K562 (cell line): ENCODE measurements at regions not wholly inside any gene's neighbourhood (a gene's known extent, or its start where the extent isn't known, plus 50 kb on each side); places are given as distances from the start of the nearest gene placed in this dataset.

Experiments
- HNRNPK ChIP-seq: fragments of 200-400 bp; formaldehyde crosslinking; IDR thresholded peaks from one replicate; pipeline ENCODE4 v1.6.1; 2018; ENCODE audit warnings: mild to moderate bottlenecking, low read depth, low read length; ENCODE audit not compliant: poor library complexity, severe bottlenecking
- ILK ChIP-seq: fragments of 450-650 bp; IDR thresholded peaks from 2 replicates; pipeline ENCODE4 v1.6.1; 2016; ENCODE audit warnings: missing genetic modification characterization, low read depth, mild to moderate bottlenecking, missing compliant biosample characterization, moderate library complexity, borderline replicate concordance
- MAX ChIP-seq: sonication (generic); formaldehyde crosslinking; IDR thresholded peaks from 2 replicates; pipeline ENCODE4 v1.9.0; 2022; ENCODE audit warnings: mild to moderate bottlenecking, missing genetic modification reagents
- PHF20 ChIP-seq: fragments of 450-650 bp; IDR thresholded peaks from 2 replicates; pipeline ENCODE4 v1.6.1; 2018; ENCODE audit not compliant: partially characterized antibody
- ZKSCAN8 ChIP-seq: fragments of 200-800 bp; sonication (Bioruptor generic); IDR thresholded peaks from 2 replicates; pipeline ENCODE4 v1.6.1; 2016; ENCODE audit warnings: missing genetic modification characterization, missing compliant biosample characterization
- ZNF124 ChIP-seq: sonication (generic); formaldehyde crosslinking; IDR thresholded peaks from 2 replicates; pipeline ENCODE4 v1.8.1; 2022; ENCODE audit warnings: missing genetic modification reagents
- TF ChIP-seq, protein P1 (sequence below), 3 experiments: IDR thresholded peaks in 2 of 3; conservative IDR thresholded peaks in 1 of 3; 2 replicates each; pipeline ENCODE4 v1.5.1; 2011 to 2012; ENCODE audit warnings: low read length in 3 of 3, mild to moderate bottlenecking in 3 of 3, control low read depth in 2 of 3, improper control_type of control experiment in 1 of 3, inconsistent platforms in 1 of 3, low read depth in 1 of 3, mixed read lengths in 1 of 3, moderate library complexity in 1 of 3; ENCODE audit not compliant: insufficient read depth in 2 of 3
- TF ChIP-seq, protein P2 (sequence below): fragments of 250-450 bp; sonication (Bioruptor Pico); IDR thresholded peaks from 2 replicates; pipeline ENCODE4 v1.8.0; 2022; ENCODE audit warnings: moderate library complexity, mild to moderate bottlenecking, inconsistent platforms
- TF ChIP-seq, protein P3 (sequence below): fragments of 450-650 bp; IDR thresholded peaks from 2 replicates; pipeline ENCODE4 v1.6.1; 2017; ENCODE audit warnings: mild to moderate bottlenecking, moderate library complexity

DNA sequence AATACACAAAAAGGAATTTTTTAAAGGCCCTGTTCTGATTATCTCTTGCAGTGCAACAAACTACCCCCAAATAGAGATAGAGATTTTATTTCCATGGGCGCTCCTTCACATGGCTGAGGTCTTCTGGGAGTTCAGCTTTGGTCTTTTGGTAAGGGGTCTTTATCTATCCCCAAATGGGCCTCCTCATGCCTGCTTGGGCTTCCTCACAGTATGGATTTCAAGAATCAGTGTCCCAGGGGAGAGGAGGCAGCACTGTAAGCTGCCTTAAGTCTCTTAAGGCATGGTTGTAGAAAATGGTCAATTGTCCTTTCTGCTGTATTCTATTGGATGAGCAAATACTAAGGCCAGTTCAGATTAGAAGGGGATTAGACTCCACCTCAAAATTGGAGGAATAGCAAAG, 966.2 kb downstream of the TYW1 start:
- TF ChIP-seq HNRNPK (no peak), ZKSCAN8 (CRISPR knock-in tag) (no peak), MAX (CRISPR knock-in tag) (no peak), ZNF124 (CRISPR knock-in tag) (no peak), ILK (tag) (no peak), PHF20 (no peak)
- TF ChIP-seq, protein P1, sequence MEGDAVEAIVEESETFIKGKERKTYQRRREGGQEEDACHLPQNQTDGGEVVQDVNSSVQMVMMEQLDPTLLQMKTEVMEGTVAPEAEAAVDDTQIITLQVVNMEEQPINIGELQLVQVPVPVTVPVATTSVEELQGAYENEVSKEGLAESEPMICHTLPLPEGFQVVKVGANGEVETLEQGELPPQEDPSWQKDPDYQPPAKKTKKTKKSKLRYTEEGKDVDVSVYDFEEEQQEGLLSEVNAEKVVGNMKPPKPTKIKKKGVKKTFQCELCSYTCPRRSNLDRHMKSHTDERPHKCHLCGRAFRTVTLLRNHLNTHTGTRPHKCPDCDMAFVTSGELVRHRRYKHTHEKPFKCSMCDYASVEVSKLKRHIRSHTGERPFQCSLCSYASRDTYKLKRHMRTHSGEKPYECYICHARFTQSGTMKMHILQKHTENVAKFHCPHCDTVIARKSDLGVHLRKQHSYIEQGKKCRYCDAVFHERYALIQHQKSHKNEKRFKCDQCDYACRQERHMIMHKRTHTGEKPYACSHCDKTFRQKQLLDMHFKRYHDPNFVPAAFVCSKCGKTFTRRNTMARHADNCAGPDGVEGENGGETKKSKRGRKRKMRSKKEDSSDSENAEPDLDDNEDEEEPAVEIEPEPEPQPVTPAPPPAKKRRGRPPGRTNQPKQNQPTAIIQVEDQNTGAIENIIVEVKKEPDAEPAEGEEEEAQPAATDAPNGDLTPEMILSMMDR (IDR thresholded peaks at IDR 0.05 in 2 of 3, conservative IDR thresholded peaks at IDR 0.05 in 1 of 3; ENCODE audit: insufficient read depth in 2 of 3, low read depth in 1 of 3, low read length in 3 of 3), result no peak
- TF ChIP-seq, protein P2, sequence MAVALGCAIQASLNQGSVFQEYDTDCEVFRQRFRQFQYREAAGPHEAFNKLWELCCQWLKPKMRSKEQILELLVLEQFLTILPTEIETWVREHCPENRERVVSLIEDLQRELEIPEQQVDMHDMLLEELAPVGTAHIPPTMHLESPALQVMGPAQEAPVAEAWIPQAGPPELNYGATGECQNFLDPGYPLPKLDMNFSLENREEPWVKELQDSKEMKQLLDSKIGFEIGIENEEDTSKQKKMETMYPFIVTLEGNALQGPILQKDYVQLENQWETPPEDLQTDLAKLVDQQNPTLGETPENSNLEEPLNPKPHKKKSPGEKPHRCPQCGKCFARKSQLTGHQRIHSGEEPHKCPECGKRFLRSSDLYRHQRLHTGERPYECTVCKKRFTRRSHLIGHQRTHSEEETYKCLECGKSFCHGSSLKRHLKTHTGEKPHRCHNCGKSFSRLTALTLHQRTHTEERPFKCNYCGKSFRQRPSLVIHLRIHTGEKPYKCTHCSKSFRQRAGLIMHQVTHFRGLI, result no peak
- TF ChIP-seq, protein P3, sequence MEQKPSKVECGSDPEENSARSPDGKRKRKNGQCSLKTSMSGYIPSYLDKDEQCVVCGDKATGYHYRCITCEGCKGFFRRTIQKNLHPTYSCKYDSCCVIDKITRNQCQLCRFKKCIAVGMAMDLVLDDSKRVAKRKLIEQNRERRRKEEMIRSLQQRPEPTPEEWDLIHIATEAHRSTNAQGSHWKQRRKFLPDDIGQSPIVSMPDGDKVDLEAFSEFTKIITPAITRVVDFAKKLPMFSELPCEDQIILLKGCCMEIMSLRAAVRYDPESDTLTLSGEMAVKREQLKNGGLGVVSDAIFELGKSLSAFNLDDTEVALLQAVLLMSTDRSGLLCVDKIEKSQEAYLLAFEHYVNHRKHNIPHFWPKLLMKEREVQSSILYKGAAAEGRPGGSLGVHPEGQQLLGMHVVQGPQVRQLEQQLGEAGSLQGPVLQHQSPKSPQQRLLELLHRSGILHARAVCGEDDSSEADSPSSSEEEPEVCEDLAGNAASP, result no peak
